ENCODE measurements at regions not wholly inside any gene's neighbourhood (a gene's known extent, or its start where the extent isn't known, plus 50 kb on each side); places are given as distances from the start of the nearest gene placed in this dataset.

DNA sequence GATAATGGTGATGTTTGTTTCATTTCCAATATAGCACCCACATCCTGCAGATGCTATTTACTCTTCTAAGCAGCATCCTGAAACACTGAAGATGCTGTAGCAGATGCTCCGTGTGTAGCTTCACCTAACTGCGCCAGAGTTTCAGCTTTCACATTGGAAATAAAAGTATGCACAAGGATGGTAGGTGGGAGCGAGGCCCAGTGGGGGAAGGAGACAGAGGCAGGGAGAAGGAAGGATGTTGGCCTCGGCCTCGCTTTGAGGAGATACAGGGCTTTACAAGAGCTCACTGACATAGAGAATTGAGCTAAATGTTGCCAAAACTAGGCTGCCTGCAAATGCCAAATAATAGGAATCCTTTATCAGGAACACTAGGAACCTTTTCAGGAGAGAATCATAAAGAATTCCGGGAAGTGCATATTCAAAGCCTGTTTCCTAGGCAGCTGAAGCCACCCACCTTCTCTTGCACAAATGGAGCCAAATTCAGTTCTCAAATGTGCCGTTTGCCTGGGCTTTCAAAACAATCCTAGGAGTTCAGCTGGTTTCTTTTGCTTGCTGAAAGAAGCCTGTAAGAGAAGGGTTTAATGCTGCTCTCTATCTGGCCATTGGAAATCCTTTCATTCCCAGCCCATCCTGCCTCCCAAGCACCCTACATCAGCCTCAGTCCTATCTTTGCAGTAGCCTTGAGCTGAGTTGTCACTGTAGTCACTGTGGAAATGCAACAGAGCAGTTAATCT lies 135.4 kb upstream of the ATP1B1 start:
- Histone ChIP-seq H3K4me3 (ENCODE audit: low read depth, low read length, poor library complexity, severe bottlenecking) (no peak overlapping the region), H3K27ac (ENCODE audit: low read depth, low read length, poor library complexity, severe bottlenecking) (no peak overlapping the region), H3K9me3 (ENCODE audit: low read depth, low read length, poor library complexity, severe bottlenecking) (no peaks in the 10 kb centered on the region), H3K4me1 (ENCODE audit: insufficient read depth, low read length, poor library complexity, severe bottlenecking) (no peaks in the 10 kb centered on the region), H3K36me3 (ENCODE audit: insufficient read depth, low read length, poor library complexity, severe bottlenecking) (no peaks in the 10 kb centered on the region), H3K27me3 (replicated peaks; ENCODE audit: insufficient read depth, low read depth, low read length, poor library complexity) (no peaks in the 10 kb centered on the region)
- TF ChIP-seq, protein P1, sequence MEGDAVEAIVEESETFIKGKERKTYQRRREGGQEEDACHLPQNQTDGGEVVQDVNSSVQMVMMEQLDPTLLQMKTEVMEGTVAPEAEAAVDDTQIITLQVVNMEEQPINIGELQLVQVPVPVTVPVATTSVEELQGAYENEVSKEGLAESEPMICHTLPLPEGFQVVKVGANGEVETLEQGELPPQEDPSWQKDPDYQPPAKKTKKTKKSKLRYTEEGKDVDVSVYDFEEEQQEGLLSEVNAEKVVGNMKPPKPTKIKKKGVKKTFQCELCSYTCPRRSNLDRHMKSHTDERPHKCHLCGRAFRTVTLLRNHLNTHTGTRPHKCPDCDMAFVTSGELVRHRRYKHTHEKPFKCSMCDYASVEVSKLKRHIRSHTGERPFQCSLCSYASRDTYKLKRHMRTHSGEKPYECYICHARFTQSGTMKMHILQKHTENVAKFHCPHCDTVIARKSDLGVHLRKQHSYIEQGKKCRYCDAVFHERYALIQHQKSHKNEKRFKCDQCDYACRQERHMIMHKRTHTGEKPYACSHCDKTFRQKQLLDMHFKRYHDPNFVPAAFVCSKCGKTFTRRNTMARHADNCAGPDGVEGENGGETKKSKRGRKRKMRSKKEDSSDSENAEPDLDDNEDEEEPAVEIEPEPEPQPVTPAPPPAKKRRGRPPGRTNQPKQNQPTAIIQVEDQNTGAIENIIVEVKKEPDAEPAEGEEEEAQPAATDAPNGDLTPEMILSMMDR (conservative IDR thresholded peaks at IDR 0.05; ENCODE audit: low read depth, low read length), result no peak
- no peak for TF ChIP-seq EZH2 (IDR thresholded peaks at IDR 0.05; ENCODE audit: borderline replicate concordance, low read depth, low read length, poor library complexity, severe bottlenecking)
- POLR2A ChIA-PET (ENCODE audit: low non-redundant PET), result no interaction called here
- intact Hi-C loops (cut with micrococcal nuclease; ENCODE audit: unreplicated experiment), result no loop called here
- CTCF ChIA-PET, result no interaction called here
- BruUV-seq (replicated peaks), result no TSS peak
- DNase-seq (ENCODE audit: low spot score), result no peak

DNA sequence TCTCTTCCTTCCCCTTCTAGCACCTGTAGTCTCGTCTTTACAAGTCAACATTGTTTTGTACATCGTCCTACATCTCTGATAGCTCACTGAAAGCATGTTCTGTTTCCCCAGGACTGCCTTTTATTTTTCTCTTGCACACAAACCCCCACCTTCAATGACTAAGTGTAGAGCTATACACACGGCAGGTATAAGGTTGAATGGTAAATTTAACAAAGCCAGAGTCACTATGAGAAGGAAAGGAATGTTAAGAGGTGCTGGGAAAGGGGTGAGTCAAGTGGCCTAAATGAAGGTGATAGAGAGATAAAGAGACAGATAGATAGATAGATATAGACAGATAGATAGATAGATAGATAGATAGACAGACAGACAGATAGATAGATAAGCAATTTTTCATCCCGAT lies 134.3 kb upstream of the ATP1B1 start:
- TF ChIP-seq EZH2 (IDR thresholded peaks at IDR 0.05; ENCODE audit: borderline replicate concordance, low read depth, low read length, poor library complexity, severe bottlenecking), result no peak
- TF ChIP-seq, protein P1 (conservative IDR thresholded peaks at IDR 0.05; ENCODE audit: low read depth, low read length), result no peak
- Histone ChIP-seq H3K27ac (ENCODE audit: low read depth, low read length, poor library complexity, severe bottlenecking) (no peak overlapping the region), H3K36me3 (ENCODE audit: insufficient read depth, low read length, poor library complexity, severe bottlenecking) (no peaks in the 10 kb centered on the region), H3K4me1 (ENCODE audit: insufficient read depth, low read length, poor library complexity, severe bottlenecking) (no peaks in the 10 kb centered on the region), H3K9me3 (ENCODE audit: low read depth, low read length, poor library complexity, severe bottlenecking) (no peaks in the 10 kb centered on the region), H3K4me3 (ENCODE audit: low read depth, low read length, poor library complexity, severe bottlenecking) (no peak overlapping the region), H3K27me3 (replicated peaks; ENCODE audit: insufficient read depth, low read depth, low read length, poor library complexity) (no peaks in the 10 kb centered on the region)
- ChIA-PET POLR2A (ENCODE audit: low non-redundant PET) (no interaction called here), CTCF (no interaction called here)
- intact Hi-C loops (cut with micrococcal nuclease; ENCODE audit: unreplicated experiment), result no loop called here
- no peak for DNase-seq (ENCODE audit: low spot score)
- no TSS peak for BruUV-seq (replicated peaks)

DNA sequence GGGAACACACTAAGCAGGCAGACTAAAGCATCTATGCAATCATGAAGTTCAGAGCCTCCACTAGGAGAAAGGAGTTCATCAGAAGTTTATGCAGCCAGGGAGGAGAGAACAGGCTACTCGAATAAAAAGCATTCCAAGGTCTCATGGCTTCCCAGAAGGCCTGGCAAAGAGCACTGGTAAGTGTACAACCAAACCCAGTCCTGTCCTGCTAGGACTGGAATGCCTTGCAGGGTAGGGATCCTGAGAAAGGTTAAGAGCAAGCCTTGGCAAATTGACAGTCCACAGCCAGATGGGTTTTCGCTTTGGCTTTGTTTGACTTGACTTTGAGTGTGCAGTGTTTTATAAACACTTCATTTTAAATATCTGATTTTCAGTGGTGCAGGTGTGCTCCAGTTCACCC lies 133.6 kb upstream of the ATP1B1 start:
- no peak for DNase-seq (ENCODE audit: low spot score)
- no peaks in the 10 kb centered on the region for H3K36me3 ChIP-seq (ENCODE audit: insufficient read depth, low read length, poor library complexity, severe bottlenecking)
- intact Hi-C loops (cut with micrococcal nuclease; ENCODE audit: unreplicated experiment), result no loop called here
- no peaks in the 10 kb centered on the region for H3K9me3 ChIP-seq (ENCODE audit: low read depth, low read length, poor library complexity, severe bottlenecking)
- TF ChIP-seq EZH2 (IDR thresholded peaks at IDR 0.05; ENCODE audit: borderline replicate concordance, low read depth, low read length, poor library complexity, severe bottlenecking), result no peak
- TF ChIP-seq, protein P1 (conservative IDR thresholded peaks at IDR 0.05; ENCODE audit: low read depth, low read length), result no peak
- no peaks in the 10 kb centered on the region for H3K27me3 ChIP-seq (replicated peaks; ENCODE audit: insufficient read depth, low read depth, low read length, poor library complexity)
- no peak overlapping the region for H3K27ac ChIP-seq (ENCODE audit: low read depth, low read length, poor library complexity, severe bottlenecking)
- H3K4me3 ChIP-seq (ENCODE audit: low read depth, low read length, poor library complexity, severe bottlenecking), result no peak overlapping the region
- POLR2A ChIA-PET (ENCODE audit: low non-redundant PET), result no interaction called here
- BruUV-seq (replicated peaks), result no TSS peak
- H3K4me1 ChIP-seq (ENCODE audit: insufficient read depth, low read length, poor library complexity, severe bottlenecking), result no peaks in the 10 kb centered on the region
- CTCF ChIA-PET, result no interaction called here
